Prostate gland (tissue), 2 donors: ENCODE measurements at regions not wholly inside any gene's neighbourhood (a gene's known extent, or its start where the extent isn't known, plus 50 kb on each side); places are given as distances from the start of the nearest gene placed in this dataset.

Source experiments
- POLR2A ChIP-seq: fragments of 450-650 bp; IDR thresholded peaks from one replicate; pipeline ENCODE4 v1.6.1; 2016; ENCODE audit warnings: antibody characterized with exemption, mild to moderate bottlenecking
- TF ChIP-seq, protein P1 (sequence below), 4 experiments: fragments of 200-600 bp in 2 of 4; fragments of 450-650 bp in 2 of 4; sonication (generic) in 2 of 4; IDR thresholded peaks; 1 replicate in 3 of 4; 2 replicates in 1 of 4; pipeline ENCODE4 v1.5.1; 2016 to 2019; ENCODE audit warnings: antibody characterized with exemption in 4 of 4, mild to moderate bottlenecking in 2 of 4, moderate library complexity in 2 of 4

DNA sequence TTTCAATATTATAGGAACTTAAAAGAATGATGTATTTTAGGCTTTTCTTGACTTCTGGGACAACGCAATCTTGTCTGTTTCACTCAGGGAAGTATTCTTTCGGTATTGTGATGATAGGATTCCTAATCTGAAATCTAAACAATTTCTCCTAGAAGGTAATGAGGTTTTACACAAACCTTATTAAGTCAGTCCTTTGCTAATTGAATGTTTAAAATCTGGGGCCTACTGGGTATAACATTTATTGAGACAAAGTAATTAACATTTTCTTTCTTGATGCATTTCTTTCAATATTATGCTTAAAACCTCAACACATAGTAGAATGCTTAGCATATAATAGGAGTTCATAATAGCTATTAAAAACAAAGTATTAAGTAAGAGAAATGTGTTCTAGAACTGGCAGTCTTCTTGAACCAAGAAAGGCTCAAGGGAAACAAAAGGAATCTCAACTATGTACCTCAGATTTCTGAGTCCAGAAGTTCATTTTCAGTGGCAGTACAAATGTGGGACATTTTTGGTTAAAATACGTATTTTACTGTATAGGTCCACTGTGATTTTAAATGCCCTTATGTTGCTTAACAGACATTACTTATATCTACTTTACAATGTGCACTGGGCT lies 121.4 kb upstream of the BMP2 start:
- TF ChIP-seq POLR2A = no peak
- TF ChIP-seq, protein P1, sequence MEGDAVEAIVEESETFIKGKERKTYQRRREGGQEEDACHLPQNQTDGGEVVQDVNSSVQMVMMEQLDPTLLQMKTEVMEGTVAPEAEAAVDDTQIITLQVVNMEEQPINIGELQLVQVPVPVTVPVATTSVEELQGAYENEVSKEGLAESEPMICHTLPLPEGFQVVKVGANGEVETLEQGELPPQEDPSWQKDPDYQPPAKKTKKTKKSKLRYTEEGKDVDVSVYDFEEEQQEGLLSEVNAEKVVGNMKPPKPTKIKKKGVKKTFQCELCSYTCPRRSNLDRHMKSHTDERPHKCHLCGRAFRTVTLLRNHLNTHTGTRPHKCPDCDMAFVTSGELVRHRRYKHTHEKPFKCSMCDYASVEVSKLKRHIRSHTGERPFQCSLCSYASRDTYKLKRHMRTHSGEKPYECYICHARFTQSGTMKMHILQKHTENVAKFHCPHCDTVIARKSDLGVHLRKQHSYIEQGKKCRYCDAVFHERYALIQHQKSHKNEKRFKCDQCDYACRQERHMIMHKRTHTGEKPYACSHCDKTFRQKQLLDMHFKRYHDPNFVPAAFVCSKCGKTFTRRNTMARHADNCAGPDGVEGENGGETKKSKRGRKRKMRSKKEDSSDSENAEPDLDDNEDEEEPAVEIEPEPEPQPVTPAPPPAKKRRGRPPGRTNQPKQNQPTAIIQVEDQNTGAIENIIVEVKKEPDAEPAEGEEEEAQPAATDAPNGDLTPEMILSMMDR (IDR thresholded peaks at IDR 0.05) = no peak
